ENCODE measurements at regions not wholly inside any gene's neighbourhood (a gene's known extent, or its start where the extent isn't known, plus 50 kb on each side); places are given as distances from the start of the nearest gene placed in this dataset.

GRCh38 chr1:203408486-203409481, 57.9 kb upstream of the FMOD start:
- TF ChIP-seq, protein P1, sequence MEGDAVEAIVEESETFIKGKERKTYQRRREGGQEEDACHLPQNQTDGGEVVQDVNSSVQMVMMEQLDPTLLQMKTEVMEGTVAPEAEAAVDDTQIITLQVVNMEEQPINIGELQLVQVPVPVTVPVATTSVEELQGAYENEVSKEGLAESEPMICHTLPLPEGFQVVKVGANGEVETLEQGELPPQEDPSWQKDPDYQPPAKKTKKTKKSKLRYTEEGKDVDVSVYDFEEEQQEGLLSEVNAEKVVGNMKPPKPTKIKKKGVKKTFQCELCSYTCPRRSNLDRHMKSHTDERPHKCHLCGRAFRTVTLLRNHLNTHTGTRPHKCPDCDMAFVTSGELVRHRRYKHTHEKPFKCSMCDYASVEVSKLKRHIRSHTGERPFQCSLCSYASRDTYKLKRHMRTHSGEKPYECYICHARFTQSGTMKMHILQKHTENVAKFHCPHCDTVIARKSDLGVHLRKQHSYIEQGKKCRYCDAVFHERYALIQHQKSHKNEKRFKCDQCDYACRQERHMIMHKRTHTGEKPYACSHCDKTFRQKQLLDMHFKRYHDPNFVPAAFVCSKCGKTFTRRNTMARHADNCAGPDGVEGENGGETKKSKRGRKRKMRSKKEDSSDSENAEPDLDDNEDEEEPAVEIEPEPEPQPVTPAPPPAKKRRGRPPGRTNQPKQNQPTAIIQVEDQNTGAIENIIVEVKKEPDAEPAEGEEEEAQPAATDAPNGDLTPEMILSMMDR (IDR thresholded peaks at IDR 0.05) = no peak
- TF ChIP-seq POLR2A (IDR thresholded peaks at IDR 0.05) = peak in 1 of 2 donors; percentile 28

All from Peyer's patch (tissue), 4 donors.